ENCODE measurements at regions not wholly inside any gene's neighbourhood (a gene's known extent, or its start where the extent isn't known, plus 50 kb on each side); places are given as distances from the start of the nearest gene placed in this dataset.

- no peak for DNase-seq
Observed at GRCh38 chr1:30191154-30191702, 532.2 kb downstream of the MATN1 start.

DNA sequence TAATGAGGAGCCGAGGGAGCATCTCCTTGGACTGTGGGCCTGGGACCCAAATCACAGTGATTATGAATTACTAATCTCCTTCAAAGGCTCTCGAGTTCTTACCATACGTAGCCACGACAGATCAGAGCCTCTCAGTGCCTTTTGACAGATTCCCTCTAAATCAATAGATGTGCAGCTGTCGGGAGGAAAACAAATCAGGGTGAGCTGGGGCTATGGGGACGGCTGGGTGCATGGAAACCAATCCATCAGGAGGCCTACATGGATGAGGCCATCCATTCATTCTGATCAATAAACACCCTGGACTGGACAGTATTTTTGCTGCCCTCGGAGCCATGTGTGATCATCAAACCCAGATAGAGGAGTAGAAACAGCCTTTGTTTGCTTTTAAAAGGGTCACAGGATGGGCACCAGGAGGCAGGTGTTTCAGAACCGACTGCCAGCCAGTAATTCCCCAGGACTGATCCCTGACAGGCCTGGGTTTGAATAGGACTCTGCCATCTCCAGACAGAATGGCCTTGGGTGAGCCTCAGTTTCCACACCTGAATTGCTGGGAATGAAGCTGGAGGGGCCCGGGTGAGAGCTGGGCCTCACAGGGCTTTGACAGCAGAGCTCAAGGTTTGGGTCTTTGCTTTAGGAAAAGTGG is 532.8 kb downstream of the MATN1 start:
- DNase-seq: no peak

GRCh38 chr1:30189818-30190500 is 533.4 kb downstream of the MATN1 start:
- DNase-seq: no peak

DNA sequence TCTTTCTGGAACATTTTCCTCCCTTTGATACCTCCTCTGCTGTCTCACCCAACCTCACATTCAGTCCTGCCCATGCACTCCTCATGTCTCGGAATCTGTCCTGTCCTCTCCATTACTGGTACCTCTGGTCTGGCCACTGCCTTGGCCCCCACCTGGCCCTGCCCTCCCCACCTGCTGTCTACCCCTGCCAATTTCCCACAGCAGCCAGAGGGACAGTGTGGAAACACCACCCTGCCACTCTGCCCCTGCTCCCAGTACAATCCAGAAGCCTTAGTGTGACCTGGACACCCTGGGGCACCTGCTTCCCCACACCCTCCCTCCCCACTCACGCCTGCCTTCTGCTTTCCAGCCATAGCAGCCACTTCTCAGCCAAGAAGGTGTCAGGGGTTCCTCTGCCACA is 534.4 kb downstream of the MATN1 start:
- DNase-seq: no peak

GRCh38 chr1:30188329-30188728 is 535.1 kb downstream of the MATN1 start:
- DNase-seq: no peak

DNA sequence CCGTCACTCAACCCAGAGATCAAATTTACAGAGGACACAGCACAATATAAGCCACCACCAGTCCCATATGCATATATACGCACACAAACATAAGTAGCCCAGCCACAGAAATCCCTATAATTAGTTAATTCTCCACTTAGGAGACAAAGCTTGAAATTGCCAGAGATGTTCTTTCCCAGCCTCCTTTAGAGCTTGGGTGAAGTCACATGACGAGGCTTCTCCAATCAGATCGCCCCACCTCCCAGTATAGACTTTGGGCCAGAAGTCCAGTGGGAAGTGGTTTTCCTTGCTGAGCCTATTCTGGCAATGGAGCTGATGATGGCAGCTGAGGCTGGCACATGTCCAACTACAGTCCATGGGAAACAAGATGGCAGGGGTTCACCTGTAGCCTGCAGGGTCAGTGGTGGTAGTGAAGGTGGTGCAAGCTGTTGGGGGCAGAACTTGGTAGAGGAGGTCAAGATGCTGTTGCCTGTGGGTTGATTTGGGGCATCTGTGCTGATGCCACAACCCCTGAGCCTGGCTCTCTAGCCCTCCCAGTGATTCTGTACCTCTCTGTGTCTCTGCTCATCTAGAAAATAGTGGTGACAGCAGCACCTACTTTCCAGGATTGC is 535.9 kb downstream of the MATN1 start:
- no peak for DNase-seq

- no peak for DNase-seq
Observed at GRCh38 chr1:30186586-30186985, 536.8 kb downstream of the MATN1 start.

- no peak for DNase-seq
Observed at GRCh38 chr1:30185809-30186208, 537.6 kb downstream of the MATN1 start.

DNA sequence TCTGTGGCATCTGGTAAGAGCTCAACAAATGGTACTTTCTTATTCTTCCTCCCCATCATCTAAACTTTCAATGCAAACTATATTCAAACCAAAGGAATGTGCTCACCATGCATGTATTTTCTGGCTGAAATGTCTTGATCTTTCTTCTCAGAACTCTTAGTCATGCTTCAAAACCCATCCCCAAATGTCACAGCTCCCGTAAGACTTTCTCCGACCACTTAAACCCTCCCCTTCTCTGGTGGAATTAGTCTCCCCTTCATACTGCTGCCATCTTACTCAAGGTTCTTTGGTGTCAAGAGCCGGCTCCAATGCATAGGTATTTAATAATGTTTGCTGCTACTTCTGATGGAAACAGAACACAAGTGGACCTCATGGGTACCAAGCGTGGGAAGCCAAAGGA is 538.1 kb downstream of the MATN1 start:
- DNase-seq: no peak

DNA sequence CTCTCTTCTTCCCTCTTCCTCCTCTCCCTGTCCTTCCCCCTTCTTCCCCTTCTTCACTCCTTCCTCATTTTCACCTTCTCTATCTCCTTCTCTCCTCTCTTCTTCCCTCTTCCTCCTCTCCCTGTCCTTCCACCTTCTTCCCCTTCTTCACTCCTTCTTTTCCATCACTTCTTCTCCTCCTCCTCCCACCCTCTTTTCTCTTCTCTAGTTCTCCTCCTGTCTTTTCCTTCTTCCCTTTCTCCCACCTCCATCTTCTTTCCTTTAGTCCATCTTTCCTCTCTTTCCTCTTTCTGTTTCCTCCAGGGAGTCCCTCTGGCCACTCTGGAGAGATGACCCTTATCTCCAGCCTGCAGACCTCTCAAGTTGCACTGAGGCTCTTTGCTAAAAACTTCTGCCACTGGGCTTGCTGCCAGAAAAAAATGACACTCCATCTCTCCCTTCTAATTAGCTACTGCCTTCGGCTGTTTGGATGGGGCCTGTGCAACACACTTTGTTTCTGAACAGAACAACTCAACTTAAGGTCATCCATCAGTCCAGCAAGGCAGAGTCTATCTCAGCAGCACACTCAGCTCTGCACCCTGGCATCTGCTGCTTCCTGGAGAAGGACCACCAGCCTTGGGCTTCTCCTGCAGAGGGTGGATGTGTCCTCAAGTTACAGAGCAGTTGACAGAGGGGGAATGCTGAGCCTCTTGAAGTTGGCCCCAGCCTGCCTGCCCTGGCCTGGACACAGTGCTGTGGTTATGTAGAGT is 538.8 kb downstream of the MATN1 start:
- DNase-seq: no peak

DNA sequence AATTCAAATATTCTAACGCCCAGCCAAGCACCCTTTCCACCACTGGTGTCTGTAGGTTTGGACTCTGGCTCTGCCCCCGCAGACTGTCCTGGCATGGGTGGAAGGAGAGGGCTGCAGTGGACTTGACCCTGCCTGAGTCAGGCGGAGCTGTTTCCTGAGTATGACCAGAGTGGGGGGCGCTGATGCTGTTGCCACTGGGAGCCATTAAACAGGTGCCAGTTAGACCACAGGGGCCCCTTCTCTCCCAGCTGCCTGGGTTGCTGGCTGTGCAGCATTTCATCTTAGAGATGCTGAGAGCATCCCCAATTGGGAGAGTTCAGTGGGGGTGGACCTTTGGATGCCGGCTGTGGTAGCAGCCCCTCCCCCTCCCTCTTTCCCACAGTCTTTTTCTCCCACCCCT is 539.5 kb downstream of the MATN1 start:
- DNase-seq: no peak

GRCh38 chr1:30183006-30183405 is 540.4 kb downstream of the MATN1 start:
- no peak for DNase-seq

- no peak for DNase-seq
Observed at GRCh38 chr1:30179942-30180543, 543.3 kb downstream of the MATN1 start.

DNA sequence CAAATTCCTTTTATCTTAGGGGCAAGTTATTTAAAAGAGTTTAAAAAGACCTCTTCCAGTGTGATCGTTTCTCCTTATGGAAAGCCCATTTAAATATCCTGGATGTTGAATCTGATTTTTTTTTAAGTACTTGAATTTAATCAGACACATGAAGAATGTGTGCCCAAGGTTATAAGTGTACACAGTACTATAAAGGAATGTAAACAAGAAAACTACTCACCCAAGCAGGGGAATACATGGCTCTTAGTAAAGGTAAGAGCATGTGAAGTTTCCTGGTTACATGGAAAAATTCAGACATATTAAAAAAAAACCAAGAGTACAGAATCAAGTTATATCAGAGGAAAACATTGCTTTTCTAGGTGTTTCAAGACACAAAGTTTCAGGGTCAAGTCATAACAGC is 546.9 kb downstream of the MATN1 start:
- DNase-seq: no peak

GRCh38 chr1:30174499-30174898 is 548.9 kb downstream of the MATN1 start:
- DNase-seq: no peak

DNA sequence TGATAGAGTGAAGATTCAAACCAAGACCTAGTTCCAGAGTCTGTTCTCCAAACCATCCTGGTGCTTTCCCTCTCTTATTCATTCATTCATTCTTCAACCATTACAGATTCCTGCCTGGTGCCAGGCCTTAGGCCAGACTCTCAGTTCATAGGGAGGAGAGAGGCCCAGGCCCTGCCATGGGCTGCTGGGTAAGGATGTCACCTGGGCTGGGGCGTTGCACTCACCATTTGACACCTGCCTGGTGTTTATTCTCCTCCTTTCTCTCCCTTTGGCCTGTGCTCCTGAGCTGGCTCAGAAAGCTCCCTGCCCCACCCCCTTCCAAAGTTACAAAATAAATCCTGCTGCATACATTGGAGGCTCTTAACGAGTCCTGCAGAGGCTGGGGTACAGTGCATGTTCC is 549.8 kb downstream of the MATN1 start:
- no peak for DNase-seq

DNA sequence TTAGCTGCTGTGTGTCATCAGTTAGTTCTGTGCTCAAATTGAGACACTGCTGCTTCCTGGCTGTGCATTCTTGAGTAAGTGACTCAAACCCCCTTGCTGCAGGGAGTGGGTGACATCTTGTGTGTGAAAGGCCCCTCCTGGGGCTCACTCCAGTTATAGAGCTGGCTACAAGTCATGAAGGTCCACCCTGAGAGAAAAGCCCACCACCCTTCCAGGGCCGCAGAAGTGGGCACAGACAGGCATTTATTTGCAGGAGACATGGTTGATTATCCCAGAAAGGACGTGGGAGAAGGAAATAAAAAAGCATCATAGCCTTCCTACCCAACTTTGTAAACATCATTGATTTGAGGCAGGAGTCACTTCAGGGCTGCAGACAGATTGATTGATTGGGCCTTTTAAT is 550.6 kb downstream of the MATN1 start:
- DNase-seq: no peak

DNA sequence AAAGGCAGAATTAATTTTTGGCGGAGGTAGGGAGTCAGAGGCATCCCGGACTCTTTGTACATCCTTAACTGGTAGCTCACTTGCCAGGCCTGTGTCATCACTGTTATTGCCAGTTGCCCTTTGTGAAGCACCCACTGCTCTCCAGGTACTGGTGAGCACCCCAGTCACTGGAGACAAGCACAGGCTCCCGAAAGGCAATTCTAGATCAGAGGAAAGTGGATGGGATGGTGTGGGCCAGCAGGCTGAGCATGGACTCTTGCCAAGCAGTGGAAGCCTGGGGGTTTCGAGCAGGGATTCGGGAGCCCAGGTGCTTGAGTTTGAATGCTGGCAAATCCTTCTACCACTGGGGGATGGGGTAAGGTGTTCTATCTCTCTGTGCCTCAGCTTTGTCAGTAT is 551.1 kb downstream of the MATN1 start:
- no peak for DNase-seq

GRCh38 chr1:30171537-30172298 is 551.7 kb downstream of the MATN1 start:
- DNase-seq: no peak

DNA sequence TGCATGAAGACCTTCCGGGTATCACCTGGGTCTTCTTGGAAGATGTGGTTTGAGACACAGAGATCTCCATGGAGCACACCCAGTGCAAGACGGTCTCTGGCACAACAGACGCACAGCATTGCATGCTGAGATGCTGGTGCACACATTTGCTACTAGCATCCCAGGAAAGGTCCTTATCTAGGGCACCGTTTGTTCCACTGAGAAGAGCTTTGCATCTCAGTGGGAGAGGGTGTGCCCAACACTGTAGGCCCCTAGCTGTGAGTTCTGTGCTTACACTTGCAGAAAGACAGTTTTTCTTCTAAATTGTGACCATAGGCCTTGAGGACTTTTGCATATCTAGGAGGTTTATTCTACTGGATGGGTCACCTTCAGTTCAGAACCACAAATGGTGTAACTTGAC is 554.1 kb downstream of the MATN1 start:
- DNase-seq: no peak

- DNase-seq: no peak
Observed at GRCh38 chr1:30166174-30166573, 557.2 kb downstream of the MATN1 start.

GRCh38 chr1:30165116-30165515 is 558.3 kb downstream of the MATN1 start:
- DNase-seq: no peak
